ENCODE measurements at regions not wholly inside any gene's neighbourhood (a gene's known extent, or its start where the extent isn't known, plus 50 kb on each side); places are given as distances from the start of the nearest gene placed in this dataset.

- no peak for TF ChIP-seq REST (IDR thresholded peaks at IDR 0.05; ENCODE audit: low read depth)
- TF ChIP-seq NFIC (IDR thresholded peaks at IDR 0.05), result no peak
- no peak for TF ChIP-seq ZBTB7A (IDR thresholded peaks at IDR 0.05; ENCODE audit: low read depth)
- no peak for TF ChIP-seq CREB1 (IDR thresholded peaks at IDR 0.05; ENCODE audit: low read depth)
- no peak for TF ChIP-seq MAX (IDR thresholded peaks at IDR 0.05)
- no peak for TF ChIP-seq CEBPB (IDR thresholded peaks at IDR 0.05)
Measured at GRCh38 chr9:88923092-88923491, 68.2 kb upstream of the S1PR3 start.
